ENCODE measurements at regions not wholly inside any gene's neighbourhood (a gene's known extent, or its start where the extent isn't known, plus 50 kb on each side); places are given as distances from the start of the nearest gene placed in this dataset.
"Not testable (repeated sequence)": the region's sequence is repeated elsewhere in the genome, so short reads cannot be mapped to it uniquely, and the experiment has no call there.

DNA sequence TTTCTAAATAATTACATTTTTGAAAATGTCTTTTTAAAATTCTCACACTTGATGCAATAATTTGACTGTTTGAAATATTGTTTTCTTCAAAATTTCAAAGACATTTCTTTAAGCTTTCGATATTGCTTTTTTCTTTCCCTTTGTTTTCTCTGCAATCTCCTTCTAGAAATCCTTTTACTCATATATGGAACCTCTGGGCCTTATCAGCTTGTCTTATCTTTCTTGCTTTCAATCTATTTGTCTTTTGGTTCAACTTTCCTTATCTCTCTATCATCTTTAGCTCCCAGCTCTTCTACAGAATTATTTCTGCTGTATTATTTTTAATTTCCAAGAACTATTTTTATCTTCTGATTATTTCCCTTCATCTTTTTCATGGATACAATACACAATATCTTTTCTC lies 80.7 kb upstream of the DIAPH3 start (continued):
- no peak for TF ChIP-seq PRDM15 (CRISPR knock-in tag; IDR thresholded peaks at IDR 0.05)
- no peak for TF ChIP-seq RXRB (CRISPR knock-in tag; IDR thresholded peaks at IDR 0.05; ENCODE audit: borderline replicate concordance)
- TF ChIP-seq, protein P1, sequence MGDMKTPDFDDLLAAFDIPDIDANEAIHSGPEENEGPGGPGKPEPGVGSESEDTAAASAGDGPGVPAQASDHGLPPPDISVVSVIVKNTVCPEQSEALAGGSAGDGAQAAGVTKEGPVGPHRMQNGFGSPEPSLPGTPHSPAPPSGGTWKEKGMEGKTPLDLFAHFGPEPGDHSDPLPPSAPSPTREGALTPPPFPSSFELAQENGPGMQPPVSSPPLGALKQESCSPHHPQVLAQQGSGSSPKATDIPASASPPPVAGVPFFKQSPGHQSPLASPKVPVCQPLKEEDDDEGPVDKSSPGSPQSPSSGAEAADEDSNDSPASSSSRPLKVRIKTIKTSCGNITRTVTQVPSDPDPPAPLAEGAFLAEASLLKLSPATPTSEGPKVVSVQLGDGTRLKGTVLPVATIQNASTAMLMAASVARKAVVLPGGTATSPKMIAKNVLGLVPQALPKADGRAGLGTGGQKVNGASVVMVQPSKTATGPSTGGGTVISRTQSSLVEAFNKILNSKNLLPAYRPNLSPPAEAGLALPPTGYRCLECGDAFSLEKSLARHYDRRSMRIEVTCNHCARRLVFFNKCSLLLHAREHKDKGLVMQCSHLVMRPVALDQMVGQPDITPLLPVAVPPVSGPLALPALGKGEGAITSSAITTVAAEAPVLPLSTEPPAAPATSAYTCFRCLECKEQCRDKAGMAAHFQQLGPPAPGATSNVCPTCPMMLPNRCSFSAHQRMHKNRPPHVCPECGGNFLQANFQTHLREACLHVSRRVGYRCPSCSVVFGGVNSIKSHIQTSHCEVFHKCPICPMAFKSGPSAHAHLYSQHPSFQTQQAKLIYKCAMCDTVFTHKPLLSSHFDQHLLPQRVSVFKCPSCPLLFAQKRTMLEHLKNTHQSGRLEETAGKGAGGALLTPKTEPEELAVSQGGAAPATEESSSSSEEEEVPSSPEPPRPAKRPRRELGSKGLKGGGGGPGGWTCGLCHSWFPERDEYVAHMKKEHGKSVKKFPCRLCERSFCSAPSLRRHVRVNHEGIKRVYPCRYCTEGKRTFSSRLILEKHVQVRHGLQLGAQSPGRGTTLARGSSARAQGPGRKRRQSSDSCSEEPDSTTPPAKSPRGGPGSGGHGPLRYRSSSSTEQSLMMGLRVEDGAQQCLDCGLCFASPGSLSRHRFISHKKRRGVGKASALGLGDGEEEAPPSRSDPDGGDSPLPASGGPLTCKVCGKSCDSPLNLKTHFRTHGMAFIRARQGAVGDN (CRISPR knock-in tag; IDR thresholded peaks at IDR 0.05) = no peak
- TF ChIP-seq PCBP2 (optimal IDR thresholded peaks at IDR 0.05; ENCODE audit: low read depth, low read length, poor library complexity, severe bottlenecking) = no peak
- TF ChIP-seq ZNF431 (CRISPR knock-in tag; IDR thresholded peaks at IDR 0.05; ENCODE audit: borderline replicate concordance, low read depth) = no peak
- no peak for TF ChIP-seq CBX2 (IDR thresholded peaks at IDR 0.05; ENCODE audit: low read depth, low read length)
- TF ChIP-seq CBX2 (CRISPR knock-in tag; IDR thresholded peaks at IDR 0.05; ENCODE audit: low read depth) = no peak
- TF ChIP-seq, protein P2, sequence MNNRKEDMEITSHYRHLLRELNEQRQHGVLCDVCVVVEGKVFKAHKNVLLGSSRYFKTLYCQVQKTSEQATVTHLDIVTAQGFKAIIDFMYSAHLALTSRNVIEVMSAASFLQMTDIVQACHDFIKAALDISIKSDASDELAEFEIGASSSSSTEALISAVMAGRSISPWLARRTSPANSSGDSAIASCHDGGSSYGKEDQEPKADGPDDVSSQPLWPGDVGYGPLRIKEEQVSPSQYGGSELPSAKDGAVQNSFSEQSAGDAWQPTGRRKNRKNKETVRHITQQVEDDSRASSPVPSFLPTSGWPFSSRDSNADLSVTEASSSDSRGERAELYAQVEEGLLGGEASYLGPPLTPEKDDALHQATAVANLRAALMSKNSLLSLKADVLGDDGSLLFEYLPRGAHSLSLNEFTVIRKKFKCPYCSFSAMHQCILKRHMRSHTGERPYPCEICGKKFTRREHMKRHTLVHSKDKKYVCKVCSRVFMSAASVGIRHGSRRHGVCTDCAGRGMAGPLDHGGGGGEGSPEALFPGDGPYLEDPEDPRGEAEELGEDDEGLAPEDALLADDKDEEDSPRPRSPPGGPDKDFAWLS (CRISPR knock-in tag; IDR thresholded peaks at IDR 0.05; ENCODE audit: borderline replicate concordance) = no peak
- TF ChIP-seq SUZ12 (IDR thresholded peaks at IDR 0.05; ENCODE audit: low read depth, low read length) = no peak
- TF ChIP-seq ZNF484 (CRISPR knock-in tag; IDR thresholded peaks at IDR 0.05; ENCODE audit: borderline replicate concordance, low read depth) = no peak
- TF ChIP-seq ZNF557 (CRISPR knock-in tag; IDR thresholded peaks at IDR 0.05) = no peak

DNA sequence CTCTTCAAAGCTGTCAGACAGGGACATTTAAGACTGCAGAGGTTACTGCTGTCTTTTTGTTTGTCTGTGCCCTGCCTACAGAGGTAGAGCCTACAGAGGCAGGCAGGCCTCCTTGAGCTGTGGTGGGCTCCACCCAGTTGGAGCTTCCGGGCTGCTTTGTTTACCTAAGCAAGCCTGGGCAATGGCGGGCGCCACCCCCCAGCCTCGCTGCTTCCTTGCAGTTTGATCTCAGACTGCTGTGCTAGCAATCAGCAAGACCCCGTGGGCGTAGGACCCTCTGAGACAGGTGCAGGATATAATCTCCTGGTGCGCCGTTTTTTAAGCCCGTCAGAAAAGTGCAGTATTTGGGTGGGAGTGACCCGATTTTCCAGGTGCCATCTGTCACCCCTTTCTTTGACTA lies 87.7 kb upstream of the DIAPH3 start:
- in situ Hi-C loops (cut with HindIII; ENCODE audit: extremely low pct_ligation_motif_present, low pct_unique_long_range_greater_than_20kb); FAIRE-seq; H3K4me3 ChIP-seq (replicated peaks in 1 of 3; ENCODE audit: insufficient read depth in 1 of 3, low read depth in 2 of 3, low read length in 3 of 3); H3K9me3 ChIP-seq (ENCODE audit: low read length); H3K4me2 ChIP-seq (ENCODE audit: low read depth, low read length); BruUV-seq (replicated peaks); H3K4me1 ChIP-seq (ENCODE audit: insufficient read depth, low read length); H3K9ac ChIP-seq (ENCODE audit: insufficient read depth, low read depth, low read length); ATAC-seq; H2AFZ ChIP-seq (ENCODE audit: low read length); DNase-seq (ENCODE audit: low spot score); H3K79me2 ChIP-seq (ENCODE audit: insufficient read depth, low read length); CTCF ChIA-PET (ENCODE audit: low intra/inter-chr PET ratio, low total read pairs); H3K27ac ChIP-seq (ENCODE audit: extremely low read length, insufficient read depth, low read length); H3K36me3 ChIP-seq (replicated peaks in 1 of 2; ENCODE audit: control insufficient read depth in 1 of 2, insufficient read depth in 2 of 2, low read length in 2 of 2); POLR2A ChIA-PET; H3K27me3 ChIP-seq (ENCODE audit: control insufficient read depth in 1 of 2, insufficient read depth in 2 of 2, low read length in 2 of 2); intact Hi-C loops (cut with micrococcal nuclease; ENCODE audit: unreplicated experiment); H4K20me1 ChIP-seq (ENCODE audit: insufficient read depth, low read length): not testable (repeated sequence)
- 100% methylated on average over 1 of the region's 10 CpGs for WGBS (ENCODE audit: low lambda C conversion rate)
